Keratinocyte (primary cell): ENCODE measurements at regions not wholly inside any gene's neighbourhood (a gene's known extent, or its start where the extent isn't known, plus 50 kb on each side); places are given as distances from the start of the nearest gene placed in this dataset.

Source experiments
- DNase-seq: peaks from one replicate; pipeline ENCODE4 v3.0.0-alpha.2; 2011; ENCODE audit warnings: low read depth, missing footprints, low spot score
- FAIRE-seq: peaks from 2 replicates; lab custom pipeline; 2011; peaks lifted over from hg19 to GRCh38; lab: Jason Lieb, UNC
- H2AFZ ChIP-seq: 2 replicates; pipeline ENCODE4 v1.6.0; 2012; ENCODE audit warnings: low read length, control low read depth, inconsistent platforms; ENCODE audit not compliant: control insufficient read depth
- H3K27ac ChIP-seq: 2 replicates; pipeline ENCODE4 v1.5.1; 2011; ENCODE audit warnings: low read length; ENCODE audit not compliant: control insufficient read depth, insufficient read depth
- H3K27me3 ChIP-seq: 3 replicates; pipeline ENCODE4 v1.6.0; 2011; ENCODE audit warnings: low read length; ENCODE audit not compliant: control insufficient read depth, insufficient read depth; ENCODE audit errors: extremely low read depth
- H3K36me3 ChIP-seq, 2 experiments: 2 replicates in 1 of 2; 3 replicates in 1 of 2; pipeline ENCODE4 v1.5.1; 2011; ENCODE audit warnings: low read length in 2 of 2, mild to moderate bottlenecking in 1 of 2; ENCODE audit not compliant: control insufficient read depth in 2 of 2, insufficient read depth in 2 of 2; ENCODE audit errors: extremely low read depth in 1 of 2
- H3K4me1 ChIP-seq: 3 replicates; pipeline ENCODE4 v1.5.1; 2011; ENCODE audit warnings: low read length; ENCODE audit not compliant: control insufficient read depth, insufficient read depth; ENCODE audit errors: extremely low read depth
- H3K4me2 ChIP-seq: 3 replicates; pipeline ENCODE4 v1.6.0; 2011; ENCODE audit warnings: low read depth, low read length; ENCODE audit not compliant: control insufficient read depth, insufficient read depth; ENCODE audit errors: extremely low read depth
- H3K4me3 ChIP-seq, 3 experiments: fragments of 200-600 bp in 1 of 3; sonication (generic) in 1 of 3; 2 replicates in 2 of 3; 3 replicates in 1 of 3; pipeline ENCODE4 v1.5.1; 2011 to 2016; ENCODE audit warnings: low read length in 3 of 3, mild to moderate bottlenecking in 3 of 3, control low read depth in 2 of 3, inconsistent platforms in 1 of 3, low read depth in 1 of 3, mixed read lengths in 1 of 3, mixed run types in 1 of 3, moderate library complexity in 1 of 3; ENCODE audit not compliant: control insufficient read depth in 2 of 3, insufficient read depth in 2 of 3; ENCODE audit errors: extremely low read depth in 1 of 3
- H3K79me2 ChIP-seq: 2 replicates; pipeline ENCODE4 v1.6.0; 2012; ENCODE audit warnings: low read length; ENCODE audit not compliant: control insufficient read depth, insufficient read depth
- H3K9ac ChIP-seq: 3 replicates; pipeline ENCODE4 v1.6.0; 2011; ENCODE audit warnings: low read length; ENCODE audit not compliant: control insufficient read depth, insufficient read depth; ENCODE audit errors: extremely low read depth
- H3K9me1 ChIP-seq: 3 replicates; pipeline ENCODE4 v1.6.0; 2011; ENCODE audit warnings: low read length; ENCODE audit not compliant: control insufficient read depth, insufficient read depth; ENCODE audit errors: extremely low read depth
- H3K9me3 ChIP-seq: 2 replicates; pipeline ENCODE4 v1.5.1; 2012; ENCODE audit warnings: low read depth, low read length; ENCODE audit not compliant: control insufficient read depth
- H4K20me1 ChIP-seq: 3 replicates; pipeline ENCODE4 v1.6.0; 2011; ENCODE audit warnings: low read length; ENCODE audit not compliant: control insufficient read depth, insufficient read depth; ENCODE audit errors: extremely low read depth
- EZH2 ChIP-seq: IDR thresholded peaks from one replicate; pipeline ENCODE4 v1.6.1; 2012; ENCODE audit warnings: inconsistent platforms, mild to moderate bottlenecking, low read length, moderate library complexity
- dilution Hi-C: fragments of 300-500 bp; cut with MboI; formaldehyde crosslinking; loops from one replicate; pipeline ENCODE4 v1.7.0; 2020; ENCODE audit warnings: low sequenced_read_pairs; ENCODE audit not compliant: extremely low pct_ligation_motif_present
- TF ChIP-seq, protein P1 (sequence below), 3 experiments: IDR thresholded peaks in 1 of 3; conservative IDR thresholded peaks in 1 of 3; optimal IDR thresholded peaks in 1 of 3; 2 replicates in 2 of 3; 3 replicates in 1 of 3; pipeline versions ENCODE3 to v1.5.1; 2011; ENCODE audit warnings: low read length in 3 of 3, mild to moderate bottlenecking in 3 of 3, moderate library complexity in 2 of 3, control low read depth in 1 of 3, inconsistent platforms in 1 of 3; ENCODE audit not compliant: insufficient read depth in 2 of 3; ENCODE audit errors: extremely low read depth in 1 of 3

DNA sequence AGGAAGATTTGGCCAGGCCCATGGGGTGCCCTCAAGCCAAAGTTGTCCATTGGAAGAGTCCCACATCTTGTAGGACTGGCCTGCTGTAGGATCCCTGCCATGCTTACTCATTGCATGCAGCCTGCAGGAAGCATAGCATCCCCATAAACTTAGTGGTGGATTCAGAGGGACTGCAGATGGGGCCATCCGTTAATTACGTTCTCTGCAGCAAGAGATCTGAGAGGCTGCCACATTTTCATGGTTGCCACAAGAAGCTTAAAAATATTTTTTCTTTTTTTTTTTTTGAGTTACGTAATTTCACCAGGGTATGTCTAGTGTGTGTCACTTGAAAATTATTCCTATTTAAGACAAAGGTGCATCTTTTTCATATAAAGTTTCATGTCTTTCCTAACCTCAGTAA lies 329.7 kb upstream of the USP24 start:
- FAIRE-seq, result no peak

DNA sequence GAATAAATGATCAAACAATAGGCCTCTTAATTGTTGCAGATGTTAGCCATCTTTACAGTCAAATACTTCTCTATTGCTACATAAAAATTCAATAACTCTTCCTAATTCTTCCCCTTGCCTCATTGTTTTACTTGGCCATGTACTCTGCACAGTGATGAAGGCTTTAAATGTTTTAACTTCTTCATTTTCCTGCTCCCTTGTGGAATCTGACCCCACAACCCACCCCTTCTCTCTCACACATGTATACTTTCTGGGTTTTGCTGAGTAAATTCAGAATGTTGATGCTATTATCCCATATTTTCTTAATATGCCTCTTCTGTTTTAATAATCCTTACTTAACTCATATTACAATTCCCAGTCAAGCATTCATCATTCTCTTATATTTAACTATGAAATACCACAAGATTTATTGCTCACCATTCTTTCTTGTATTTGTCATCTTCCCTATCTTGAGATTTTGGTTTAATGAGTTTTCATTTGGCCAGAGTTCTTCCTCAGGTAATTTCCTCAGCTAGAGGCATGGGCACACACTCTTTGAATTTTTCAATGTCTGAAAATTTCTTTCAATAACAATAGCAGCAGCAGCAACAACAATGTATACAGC lies 327.8 kb upstream of the USP24 start:
- Histone ChIP-seq H3K4me1 (no peaks in the 10 kb centered on the region), H3K27me3 (no peaks in the 10 kb centered on the region), H3K4me3 (no peak overlapping the region), H4K20me1 (no peaks in the 10 kb centered on the region), H3K27ac (no peak overlapping the region), H3K4me2 (no peak overlapping the region), H2AFZ (no peak overlapping the region), H3K79me2 (no peaks in the 10 kb centered on the region), H3K36me3 (no peaks in the 10 kb centered on the region), H3K9ac (no peak overlapping the region), H3K9me3 (no peaks in the 10 kb centered on the region), H3K9me1 (no peaks in the 10 kb centered on the region)
- no peak for FAIRE-seq
- TF ChIP-seq EZH2, result no peak
- TF ChIP-seq, protein P1, sequence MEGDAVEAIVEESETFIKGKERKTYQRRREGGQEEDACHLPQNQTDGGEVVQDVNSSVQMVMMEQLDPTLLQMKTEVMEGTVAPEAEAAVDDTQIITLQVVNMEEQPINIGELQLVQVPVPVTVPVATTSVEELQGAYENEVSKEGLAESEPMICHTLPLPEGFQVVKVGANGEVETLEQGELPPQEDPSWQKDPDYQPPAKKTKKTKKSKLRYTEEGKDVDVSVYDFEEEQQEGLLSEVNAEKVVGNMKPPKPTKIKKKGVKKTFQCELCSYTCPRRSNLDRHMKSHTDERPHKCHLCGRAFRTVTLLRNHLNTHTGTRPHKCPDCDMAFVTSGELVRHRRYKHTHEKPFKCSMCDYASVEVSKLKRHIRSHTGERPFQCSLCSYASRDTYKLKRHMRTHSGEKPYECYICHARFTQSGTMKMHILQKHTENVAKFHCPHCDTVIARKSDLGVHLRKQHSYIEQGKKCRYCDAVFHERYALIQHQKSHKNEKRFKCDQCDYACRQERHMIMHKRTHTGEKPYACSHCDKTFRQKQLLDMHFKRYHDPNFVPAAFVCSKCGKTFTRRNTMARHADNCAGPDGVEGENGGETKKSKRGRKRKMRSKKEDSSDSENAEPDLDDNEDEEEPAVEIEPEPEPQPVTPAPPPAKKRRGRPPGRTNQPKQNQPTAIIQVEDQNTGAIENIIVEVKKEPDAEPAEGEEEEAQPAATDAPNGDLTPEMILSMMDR (optimal IDR thresholded peaks at IDR 0.05 in 1 of 3, IDR thresholded peaks at IDR 0.05 in 1 of 3, conservative IDR thresholded peaks at IDR 0.05 in 1 of 3; ENCODE audit: extremely low read depth in 1 of 3, insufficient read depth in 2 of 3, low read length in 3 of 3), result no peak
- DNase-seq, result no peak
- dilution Hi-C loops, result no loop called here

More for the DNA sequence above, 329.7 kb upstream of the USP24 start:
- H3K4me1 ChIP-seq, result no peaks in the 10 kb centered on the region
- no peaks in the 10 kb centered on the region for H4K20me1 ChIP-seq
- H3K9me3 ChIP-seq, result no peaks in the 10 kb centered on the region
- H3K27me3 ChIP-seq, result no peaks in the 10 kb centered on the region
- H3K4me3 ChIP-seq, result no peak overlapping the region
- TF ChIP-seq, protein P1 (optimal IDR thresholded peaks at IDR 0.05 in 1 of 3, IDR thresholded peaks at IDR 0.05 in 1 of 3, conservative IDR thresholded peaks at IDR 0.05 in 1 of 3; ENCODE audit: extremely low read depth in 1 of 3, insufficient read depth in 2 of 3, low read length in 3 of 3), result no peak
- TF ChIP-seq EZH2, result no peak
- no peak for DNase-seq
- H3K36me3 ChIP-seq, result no peaks in the 10 kb centered on the region
- no peaks in the 10 kb centered on the region for H3K9me1 ChIP-seq
- no peak overlapping the region for H3K9ac ChIP-seq
- dilution Hi-C loops, result no loop called here
- H3K79me2 ChIP-seq, result no peaks in the 10 kb centered on the region
- no peak overlapping the region for H3K27ac ChIP-seq
- no peak overlapping the region for H3K4me2 ChIP-seq
- H2AFZ ChIP-seq, result no peak overlapping the region
